Prostate gland (tissue), 2 donors: ENCODE measurements at regions not wholly inside any gene's neighbourhood (a gene's known extent, or its start where the extent isn't known, plus 50 kb on each side); places are given as distances from the start of the nearest gene placed in this dataset.

Experiments used
- CTCF ChIP-seq, 4 experiments: fragments of 200-600 bp in 2 of 4; fragments of 450-650 bp in 2 of 4; sonication (generic) in 2 of 4; IDR thresholded peaks; 1 replicate in 3 of 4; 2 replicates in 1 of 4; pipeline ENCODE4 v1.5.1; 2016 to 2019; ENCODE audit warnings: antibody characterized with exemption in 4 of 4, mild to moderate bottlenecking in 2 of 4, moderate library complexity in 2 of 4
- POLR2AphosphoS5 ChIP-seq: sonication (generic); formaldehyde crosslinking; IDR thresholded peaks from one replicate; pipeline ENCODE4 v1.6.1; 2017; ENCODE audit warnings: antibody characterized with exemption

GRCh38 chr14:34262127-34262910 lies 199.7 kb downstream of the SPTSSA start:
- no peak for TF ChIP-seq CTCF (IDR thresholded peaks at IDR 0.05)
- no peak for TF ChIP-seq POLR2AphosphoS5
